Hepatocyte (in vitro differentiated cells): ENCODE measurements at regions not wholly inside any gene's neighbourhood (a gene's known extent, or its start where the extent isn't known, plus 50 kb on each side); places are given as distances from the start of the nearest gene placed in this dataset.

Experiments used
- EZH2phosphoT487 ChIP-seq: fragments of 200-600 bp; sonication (generic); IDR thresholded peaks from one replicate; pipeline ENCODE4 v1.6.1; 2018; ENCODE audit warnings: antibody characterized with exemption, mild to moderate bottlenecking, low read depth, moderate library complexity; ENCODE audit not compliant: unreplicated experiment, severe bottlenecking
- TF ChIP-seq, protein P1 (sequence below): fragments of 200-600 bp; sonication (generic); IDR thresholded peaks from 2 replicates; pipeline ENCODE4 v1.5.1; 2016; ENCODE audit warnings: antibody characterized with exemption, mild to moderate bottlenecking; ENCODE audit not compliant: poor library complexity

DNA sequence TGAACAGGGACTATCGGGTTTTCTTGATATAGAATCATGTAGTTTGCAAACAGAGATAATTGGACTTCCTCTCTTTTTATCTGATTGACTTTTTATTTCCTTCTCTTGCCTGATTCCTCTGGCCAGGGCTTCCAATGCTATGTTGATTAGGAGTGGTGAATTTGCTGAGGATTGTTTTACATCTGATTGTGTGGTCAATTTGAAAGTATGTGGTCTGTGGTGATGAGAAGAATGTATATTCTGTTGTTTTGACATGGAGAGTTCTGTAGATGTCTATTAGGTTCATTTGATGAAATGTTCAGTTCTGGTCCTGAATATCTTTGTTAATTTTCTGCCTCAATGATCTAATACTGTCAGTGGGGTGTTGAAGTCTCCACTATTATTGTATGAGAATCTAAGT lies 713.2 kb upstream of the CCDC179 start:
- TF ChIP-seq, protein P1, sequence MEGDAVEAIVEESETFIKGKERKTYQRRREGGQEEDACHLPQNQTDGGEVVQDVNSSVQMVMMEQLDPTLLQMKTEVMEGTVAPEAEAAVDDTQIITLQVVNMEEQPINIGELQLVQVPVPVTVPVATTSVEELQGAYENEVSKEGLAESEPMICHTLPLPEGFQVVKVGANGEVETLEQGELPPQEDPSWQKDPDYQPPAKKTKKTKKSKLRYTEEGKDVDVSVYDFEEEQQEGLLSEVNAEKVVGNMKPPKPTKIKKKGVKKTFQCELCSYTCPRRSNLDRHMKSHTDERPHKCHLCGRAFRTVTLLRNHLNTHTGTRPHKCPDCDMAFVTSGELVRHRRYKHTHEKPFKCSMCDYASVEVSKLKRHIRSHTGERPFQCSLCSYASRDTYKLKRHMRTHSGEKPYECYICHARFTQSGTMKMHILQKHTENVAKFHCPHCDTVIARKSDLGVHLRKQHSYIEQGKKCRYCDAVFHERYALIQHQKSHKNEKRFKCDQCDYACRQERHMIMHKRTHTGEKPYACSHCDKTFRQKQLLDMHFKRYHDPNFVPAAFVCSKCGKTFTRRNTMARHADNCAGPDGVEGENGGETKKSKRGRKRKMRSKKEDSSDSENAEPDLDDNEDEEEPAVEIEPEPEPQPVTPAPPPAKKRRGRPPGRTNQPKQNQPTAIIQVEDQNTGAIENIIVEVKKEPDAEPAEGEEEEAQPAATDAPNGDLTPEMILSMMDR: no peak
- TF ChIP-seq EZH2phosphoT487: no peak
